ENCODE measurements at regions not wholly inside any gene's neighbourhood (a gene's known extent, or its start where the extent isn't known, plus 50 kb on each side); places are given as distances from the start of the nearest gene placed in this dataset.
A peak's percentile ranks its signal among the peaks of the same experiment; 100 is the strongest.

- WGBS, 2 donors, result 21 to 25% methylated on average over 13 of the region's 13 CpGs
- Histone ChIP-seq H3K4me1 (peaks cover 7 to 38% (median 14%) of the 10 kb centered on the region in 3 donors), H3K27me3 (no peaks in the 10 kb centered on the region), H3K36me3 (no peaks in the 10 kb centered on the region), H3K4me3 (peak overlapping the region in 2 of 4 donors; percentile 31 to 38), H3K27ac (peak overlapping the region; percentile 68 to 96 (median 86)), H3K9me3 (no peaks in the 10 kb centered on the region)
- TF ChIP-seq CTCF (IDR thresholded peaks at IDR 0.05), result no peak
- DNase-seq (peak in 1 of 6 donors; percentile 32), ATAC-seq (peak in 2 of 4 donors; percentile 1 to 19), FAIRE-seq (no peak)
- intact Hi-C loops (cut with DNase I), result loop anchor here in 2 of 3 donors (5.0 to 10.0 kb wide), 2 partner anchors 67 to 69 kb away; partner anchors contain the start of gene IRF2BPL (in 1 of the 2)
These were observed 72.8 kb downstream of the IRF2BPL start for GRCh38 chr14:76955575-76956315.

- peak overlapping the region in 3 of 4 donors; percentile 83 to 96 (median 88) for H3K27ac ChIP-seq
- H3K27me3 ChIP-seq, result no peaks in the 10 kb centered on the region
- WGBS, 2 donors, result 77 to 81% methylated on average over 5 of the region's 5 CpGs
- no peaks in the 10 kb centered on the region for H3K9me3 ChIP-seq
- TF ChIP-seq CTCF (IDR thresholded peaks at IDR 0.05), result no peak
- H3K36me3 ChIP-seq, result no peaks in the 10 kb centered on the region
- FAIRE-seq (no peak), ATAC-seq (no peak), DNase-seq (no peak)
- peaks cover 7 to 44% (median 14%) of the 10 kb centered on the region in 3 donors for H3K4me1 ChIP-seq
- intact Hi-C loops (cut with DNase I), result loop anchor here in 2 of 3 donors (5.0 to 10.0 kb wide), 2 partner anchors 68 to 70 kb away; partner anchors contain the start of gene IRF2BPL (in 1 of the 2)
- H3K4me3 ChIP-seq, result no peak overlapping the region
These were observed 73.9 kb downstream of the IRF2BPL start for GRCh38 chr14:76954394-76955190.

GRCh38 chr14:76953311-76953945 lies 75.1 kb downstream of the IRF2BPL start:
- Histone ChIP-seq H3K9me3 (no peaks in the 10 kb centered on the region), H3K4me1 (peaks cover 10 to 48% (median 16%) of the 10 kb centered on the region in 3 donors), H3K4me3 (peak overlapping the region in 1 of 4 donors; percentile 20), H3K36me3 (no peaks in the 10 kb centered on the region), H3K27ac (peak overlapping the region; percentile 76 to 96 (median 88)), H3K27me3 (no peaks in the 10 kb centered on the region)
- no peak for TF ChIP-seq CTCF (IDR thresholded peaks at IDR 0.05)
- FAIRE-seq, result no peak
- WGBS, 2 donors, result 33 to 41% methylated on average over 10 of the region's 10 CpGs
- ATAC-seq, result peak; percentile 16 to 72 (median 53)
- intact Hi-C loops (cut with DNase I), result loop anchor here in 1 of 3 donors (10.0 kb wide), 1 partner anchor 71 kb away; the partner anchor contains the start of gene IRF2BPL
- DNase-seq, result peak in 5 of 6 donors; percentile 52 to 75 (median 61)

- WGBS, 2 donors, result 72% methylated on average over 8 of the region's 8 CpGs
- no peaks in the 10 kb centered on the region for H3K36me3 ChIP-seq
- TF ChIP-seq CTCF (IDR thresholded peaks at IDR 0.05), result no peak
- H3K9me3 ChIP-seq, result no peaks in the 10 kb centered on the region
- peak overlapping the region in 2 of 4 donors; percentile 61 to 88 for H3K27ac ChIP-seq
- peaks cover 16 to 54% (median 17%) of the 10 kb centered on the region in 3 donors for H3K4me1 ChIP-seq
- intact Hi-C loops (cut with DNase I), result loop anchor here in 1 of 3 donors (10.0 kb wide), 1 partner anchor 74 kb away; the partner anchor contains the start of gene IRF2BPL
- FAIRE-seq (no peak), DNase-seq (no peak), ATAC-seq (no peak)
- no peaks in the 10 kb centered on the region for H3K27me3 ChIP-seq
- no peak overlapping the region for H3K4me3 ChIP-seq
These were observed 77.3 kb downstream of the IRF2BPL start for GRCh38 chr14:76951166-76951565.
